ENCODE measurements at regions not wholly inside any gene's neighbourhood (a gene's known extent, or its start where the extent isn't known, plus 50 kb on each side); places are given as distances from the start of the nearest gene placed in this dataset.
"Not testable (repeated sequence)": the region's sequence is repeated elsewhere in the genome, so short reads cannot be mapped to it uniquely, and the experiment has no call there.

- DNase-seq (ENCODE audit: low read depth), result no peak
Observed at GRCh38 chr15:91356083-91356482, 256.0 kb downstream of the SV2B start.

DNA sequence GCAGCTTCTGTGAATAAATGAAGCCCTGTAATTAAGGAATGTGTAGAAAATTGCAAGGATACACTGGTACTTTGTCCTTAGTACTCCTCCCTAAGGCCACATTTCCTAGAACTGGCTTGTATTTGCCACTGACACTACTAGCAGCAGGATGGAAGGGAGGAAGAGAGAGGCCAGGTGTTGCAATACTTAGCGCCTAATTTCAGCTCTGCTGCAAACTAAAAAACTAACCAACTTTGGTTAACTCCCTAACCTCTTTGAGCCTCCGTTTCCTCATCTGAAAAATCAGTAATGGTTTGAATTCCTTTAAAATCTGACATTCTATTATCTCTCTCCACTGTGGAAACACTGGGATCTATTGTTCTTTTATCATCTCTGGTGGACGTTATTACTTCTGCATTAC is 257.0 kb downstream of the SV2B start:
- DNase-seq (ENCODE audit: low read depth), result no peak

GRCh38 chr15:91357486-91357885 is 257.4 kb downstream of the SV2B start:
- no peak for DNase-seq (ENCODE audit: low read depth)

DNA sequence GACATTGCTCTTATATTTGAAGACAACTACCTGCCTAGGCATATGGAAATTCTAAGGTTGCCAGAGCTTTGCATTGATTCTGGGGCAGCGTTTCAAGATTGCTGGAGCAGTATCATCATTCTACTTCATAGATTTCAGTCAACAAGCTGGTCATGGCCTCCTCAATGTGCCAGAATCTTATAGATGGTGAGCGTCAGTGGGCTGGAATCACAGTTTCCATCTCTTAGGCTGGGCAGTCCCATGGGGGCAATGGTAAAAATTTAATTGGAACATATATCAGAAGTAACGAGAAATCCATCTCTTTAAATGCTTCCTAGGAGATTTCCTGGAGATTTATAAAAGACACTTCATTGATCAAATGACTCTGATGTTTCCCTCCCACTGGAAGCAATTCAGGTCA is 258.3 kb downstream of the SV2B start:
- DNase-seq (ENCODE audit: low read depth), result no peak

- not testable (repeated sequence) for DNase-seq (ENCODE audit: low read depth)
Observed at GRCh38 chr15:91361696-91362095, 261.6 kb downstream of the SV2B start.

DNA sequence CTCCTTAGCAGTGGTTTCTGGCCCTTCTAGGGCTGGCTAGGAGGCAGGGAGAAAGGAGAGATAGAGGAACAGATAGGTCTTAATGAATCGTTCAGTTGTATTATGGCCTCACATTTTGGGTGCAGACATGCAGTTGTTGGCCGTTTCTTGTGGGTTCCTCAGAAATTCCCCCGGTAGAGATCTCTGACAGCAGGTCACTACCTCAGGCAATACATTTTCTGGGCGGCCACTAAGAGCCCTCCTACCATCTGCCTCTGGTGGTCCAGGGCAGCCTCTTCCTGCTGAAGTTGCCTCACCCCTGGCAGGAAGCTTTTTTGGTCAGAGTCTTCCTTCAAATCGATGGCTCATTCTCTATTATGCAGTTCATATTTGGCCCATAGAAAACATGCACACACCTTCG is 266.1 kb downstream of the SV2B start:
- no peak for DNase-seq (ENCODE audit: low read depth)

- DNase-seq (ENCODE audit: low read depth), result no peak
Observed at GRCh38 chr15:91368611-91369010, 268.6 kb downstream of the SV2B start.

GRCh38 chr15:91369823-91370222 is 269.8 kb downstream of the SV2B start:
- DNase-seq (ENCODE audit: low read depth), result no peak

DNA sequence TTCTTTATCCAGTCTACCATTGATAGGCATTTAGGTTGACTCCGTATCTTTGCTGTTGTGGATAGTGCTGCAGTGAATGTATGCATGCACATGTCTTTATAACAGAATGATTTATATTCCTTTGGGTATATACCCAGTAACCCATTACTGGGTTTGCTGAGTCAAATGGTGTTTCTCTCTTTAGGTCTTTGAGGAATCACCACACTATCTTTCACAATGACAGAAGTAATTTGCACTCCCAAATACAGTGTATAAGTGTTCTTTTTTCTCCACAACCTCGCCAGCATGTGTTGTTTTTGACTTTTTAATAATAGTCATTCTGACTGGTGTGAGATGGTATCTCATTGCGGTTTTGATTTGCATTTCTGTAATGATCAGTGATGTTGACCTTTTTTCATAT is 271.3 kb downstream of the SV2B start:
- not testable (repeated sequence) for DNase-seq (ENCODE audit: low read depth)

- no peak for DNase-seq (ENCODE audit: low read depth)
Observed at GRCh38 chr15:91374336-91374735, 274.3 kb downstream of the SV2B start.

GRCh38 chr15:91376038-91376437 is 276.0 kb downstream of the SV2B start:
- DNase-seq (ENCODE audit: low read depth), result no peak

GRCh38 chr15:91380114-91380513 is 280.1 kb downstream of the SV2B start:
- DNase-seq (ENCODE audit: low read depth), result no peak

- no peak for DNase-seq (ENCODE audit: low read depth)
Observed at GRCh38 chr15:91383532-91383931, 283.5 kb downstream of the SV2B start.

DNA sequence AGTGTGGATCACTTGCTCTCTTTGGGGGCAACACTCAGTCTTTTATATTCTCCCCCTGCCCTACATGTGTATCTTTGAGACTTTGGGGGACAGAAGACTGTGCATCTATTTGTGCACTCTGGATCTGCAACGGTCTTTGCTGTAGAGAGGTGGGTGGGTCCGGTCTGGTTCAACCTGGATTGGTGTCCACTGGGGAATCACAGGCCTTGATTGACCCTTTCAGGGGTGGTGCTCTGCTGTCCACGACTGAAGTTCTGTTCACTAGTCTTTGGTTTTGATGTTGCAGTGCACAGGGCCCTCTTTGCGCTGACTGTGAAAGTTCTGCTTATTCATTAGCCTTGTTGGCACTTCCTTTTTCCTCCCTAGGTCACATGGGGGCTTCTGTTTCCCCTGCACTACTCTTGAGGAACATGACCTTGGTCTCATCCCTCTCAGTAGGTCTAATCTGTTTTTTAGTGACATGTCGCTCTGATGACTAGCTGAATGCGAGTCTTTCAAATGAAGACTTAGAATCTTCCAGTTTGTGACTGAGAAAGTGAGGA is 284.2 kb downstream of the SV2B start:
- DNase-seq (ENCODE audit: low read depth), result no peak

DNA sequence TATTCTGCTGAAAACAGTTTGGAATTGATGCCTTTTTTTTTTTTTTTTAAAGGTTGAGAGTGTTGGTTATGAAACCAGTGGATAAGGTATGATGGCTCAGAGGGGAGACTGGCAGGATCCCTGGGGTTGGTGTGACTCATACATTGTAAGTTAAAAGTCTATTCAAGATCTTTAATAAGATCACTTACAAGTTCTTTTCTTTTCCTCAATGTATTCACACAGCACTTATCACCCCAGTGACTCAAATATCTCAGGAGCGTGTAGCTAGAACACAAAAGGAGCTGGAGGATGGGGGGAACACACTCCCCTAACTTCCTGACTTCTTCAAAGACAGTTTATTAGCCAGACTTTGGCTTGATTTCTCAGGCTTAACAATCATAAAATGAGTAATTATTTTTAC is 285.3 kb downstream of the SV2B start:
- no peak for DNase-seq (ENCODE audit: low read depth)

DNA sequence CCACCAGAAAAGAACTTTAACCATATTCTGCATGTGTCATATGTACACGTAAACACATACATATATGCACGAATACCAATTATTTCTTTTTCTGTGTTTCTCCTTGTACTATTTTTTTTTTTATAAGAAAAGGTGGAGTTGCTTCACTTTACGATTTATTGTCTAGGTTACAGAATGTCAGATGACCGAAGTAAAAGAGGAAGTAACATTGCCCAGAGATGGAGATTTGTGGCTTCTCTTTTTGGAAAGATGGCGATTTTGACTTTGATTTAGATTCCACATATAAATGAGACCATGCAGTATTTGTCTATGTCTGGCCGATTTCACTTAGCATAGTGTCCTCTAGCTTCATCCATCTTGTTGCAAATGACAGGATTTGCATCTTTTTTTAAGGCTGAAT is 293.1 kb downstream of the SV2B start:
- DNase-seq (ENCODE audit: low read depth), result no peak

DNA sequence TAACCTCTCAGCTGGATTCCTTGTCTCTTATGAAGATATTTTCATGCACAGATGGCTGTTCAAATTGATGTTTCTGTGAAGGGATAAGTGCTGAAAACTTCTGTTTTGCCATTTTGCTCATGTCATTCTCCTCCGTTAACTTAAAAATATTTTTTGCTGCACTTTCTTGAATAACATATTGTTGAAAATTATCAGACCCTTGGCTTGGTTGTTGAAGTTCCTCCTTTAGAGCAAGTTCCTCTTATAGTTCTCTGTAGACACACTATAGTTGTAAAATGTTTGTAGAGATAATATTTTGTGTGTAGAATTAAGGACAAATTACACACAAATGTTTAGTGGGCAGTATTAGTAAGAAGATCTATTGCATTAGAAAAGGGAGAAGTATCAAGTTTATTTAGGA is 300.4 kb downstream of the SV2B start:
- no peak for DNase-seq (ENCODE audit: low read depth)

DNA sequence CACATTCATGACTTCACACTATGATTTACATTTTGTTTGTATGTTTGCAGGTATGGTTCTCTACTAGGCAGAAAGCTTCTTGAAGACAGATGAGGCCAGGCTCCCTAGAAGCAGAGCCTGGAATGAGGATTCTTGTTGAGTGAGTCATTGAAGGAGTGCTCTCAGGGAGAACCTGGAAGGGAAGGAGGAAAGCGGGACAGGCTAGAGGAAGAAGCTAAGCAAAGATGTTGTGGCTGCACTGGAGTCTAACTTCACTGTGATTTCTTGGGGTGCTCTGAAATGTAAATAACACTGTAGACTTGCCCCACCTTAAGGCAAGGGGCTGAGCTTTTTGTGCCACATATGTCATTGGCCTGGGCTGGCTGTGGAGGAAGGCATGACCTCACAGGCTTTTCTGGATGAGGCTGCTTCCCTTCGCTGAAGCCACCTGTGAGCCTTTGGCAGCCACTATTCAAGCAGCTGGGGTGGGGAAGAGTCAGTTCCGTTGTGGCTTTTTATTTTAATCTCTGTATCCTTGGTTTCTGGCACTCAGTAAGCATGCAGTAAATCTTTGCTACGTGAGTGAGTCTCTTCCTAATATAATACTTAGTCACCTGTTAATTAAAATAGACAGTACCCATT is 307.3 kb downstream of the SV2B start:
- no peak for DNase-seq (ENCODE audit: low read depth)

- DNase-seq (ENCODE audit: low read depth), result no peak
Observed at GRCh38 chr15:91408476-91409076, 308.5 kb downstream of the SV2B start.

DNA sequence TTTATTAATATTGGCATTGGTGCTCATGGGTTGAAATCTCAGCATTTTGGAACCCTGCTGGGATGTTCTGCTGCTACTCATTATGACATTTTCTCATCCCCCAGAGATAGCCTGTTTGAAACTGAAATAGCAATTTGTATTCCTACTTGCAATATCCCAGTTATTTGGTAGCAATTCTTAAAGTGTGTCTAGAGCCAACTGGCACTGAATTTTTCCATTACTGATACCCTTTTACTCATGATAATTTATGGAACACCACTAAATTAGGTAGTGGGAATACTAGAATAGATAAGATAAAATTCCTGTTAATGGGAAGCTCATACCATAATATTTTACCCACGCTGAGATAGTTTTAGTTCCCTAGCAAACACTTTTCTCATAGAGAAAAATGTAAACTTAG is 309.3 kb downstream of the SV2B start:
- DNase-seq (ENCODE audit: low read depth), result no peak

DNA sequence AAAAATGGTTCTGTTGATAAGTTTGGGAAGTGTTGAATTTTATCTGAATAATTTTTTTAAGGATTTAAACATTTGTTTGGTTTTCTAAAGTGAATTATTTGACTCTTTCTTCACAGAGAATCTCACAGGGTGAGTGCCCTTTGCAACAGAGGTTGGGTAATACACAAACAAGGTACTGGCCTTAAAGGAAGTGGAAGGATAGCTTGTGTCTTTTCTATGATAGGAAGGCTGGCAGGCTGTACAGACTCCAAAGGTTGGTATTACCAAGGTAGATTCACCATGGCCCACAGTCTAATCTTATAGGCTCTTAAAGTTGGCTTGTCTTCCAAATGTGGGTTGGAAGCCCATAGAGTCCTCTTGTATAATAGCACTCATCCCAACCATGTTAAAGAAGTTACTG is 311.5 kb downstream of the SV2B start:
- DNase-seq (ENCODE audit: low read depth), result no peak

DNA sequence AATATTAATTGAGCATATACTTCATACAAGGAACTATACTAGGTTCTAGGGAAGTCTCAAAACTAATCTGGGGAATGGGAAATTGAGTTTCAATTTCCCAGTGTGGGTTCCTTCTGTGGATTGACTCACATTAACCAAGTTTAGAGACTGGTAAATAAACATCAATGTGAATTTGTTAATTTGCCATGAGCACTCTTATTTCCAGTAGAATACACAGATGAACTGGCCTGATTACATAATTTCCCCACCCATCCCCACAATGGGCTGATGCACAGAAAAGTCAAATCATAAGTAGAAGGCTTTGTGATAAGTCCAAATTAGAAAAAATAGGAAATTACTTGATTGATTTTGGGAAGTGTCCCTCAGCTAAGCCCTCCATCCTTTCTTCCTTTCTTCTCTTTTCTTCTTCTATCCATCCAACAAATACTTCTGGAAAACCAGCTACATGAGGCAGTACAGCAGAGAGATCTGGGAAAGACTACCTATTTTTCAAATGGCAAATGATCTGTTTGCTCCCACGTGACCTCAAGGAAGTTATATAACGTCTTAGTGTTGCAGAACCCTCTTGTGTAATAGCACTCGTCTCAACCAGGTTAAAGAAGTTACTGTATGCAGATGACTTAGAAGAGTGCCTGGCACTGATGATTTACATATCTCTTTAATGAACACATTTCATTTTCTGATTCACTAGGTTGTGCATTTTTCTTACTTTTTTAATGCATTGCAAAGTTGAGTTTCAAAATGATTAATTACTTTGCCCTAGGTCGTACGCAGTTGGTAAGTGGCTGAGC is 312.3 kb downstream of the SV2B start:
- no peak for DNase-seq (ENCODE audit: low read depth)

DNA sequence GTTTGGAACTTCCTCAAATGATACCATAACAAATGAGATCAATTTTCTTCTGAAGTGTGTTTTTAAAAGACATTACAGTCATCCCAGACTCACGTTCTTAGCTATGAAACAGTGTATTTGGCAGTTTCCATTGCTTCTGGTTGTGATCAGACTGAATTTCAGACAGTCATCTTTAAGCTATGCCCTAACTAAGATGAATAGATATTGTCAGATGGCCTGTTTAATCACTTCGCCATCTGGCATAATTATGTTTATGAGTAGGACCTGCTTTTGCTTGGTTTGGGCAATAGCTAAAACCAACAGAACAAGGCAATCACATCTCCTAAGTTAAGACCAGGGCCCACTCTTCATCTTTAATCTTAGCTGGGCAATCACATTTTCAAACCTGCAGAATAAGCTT is 313.1 kb downstream of the SV2B start:
- DNase-seq (ENCODE audit: low read depth), result no peak

Data from fibroblast of gingiva (primary cell).